ENCODE measurements at regions not wholly inside any gene's neighbourhood (a gene's known extent, or its start where the extent isn't known, plus 50 kb on each side); places are given as distances from the start of the nearest gene placed in this dataset.
A peak's percentile ranks its signal among the peaks of the same experiment; 100 is the strongest.

- H3K27me3 ChIP-seq (ENCODE audit: control insufficient read depth, insufficient read depth, low read length): no peaks in the 10 kb centered on the region
- WGBS (ENCODE audit: insufficient coverage, low lambda C conversion rate): no CpG with 5 or more reads among the region's 5 CpGs
- no peaks in the 10 kb centered on the region for H3K36me3 ChIP-seq (ENCODE audit: control insufficient read depth, insufficient read depth, low read length)
- H3K4me1 ChIP-seq (ENCODE audit: control insufficient read depth, insufficient read depth, low read length): peaks cover 4% of the 10 kb centered on the region
- DNase-seq: no peak
- no peaks in the 10 kb centered on the region for H3K9me3 ChIP-seq (ENCODE audit: control insufficient read depth, low read depth, low read length)
- H3K27ac ChIP-seq (ENCODE audit: low read length): no peak overlapping the region
- no peak overlapping the region for H3K4me3 ChIP-seq (ENCODE audit: low read length)
Measured at GRCh38 chr14:53603994-53604393, 352.6 kb downstream of the BMP4 start.

GRCh38 chr14:53601409-53601808 lies 355.2 kb downstream of the BMP4 start:
- Histone ChIP-seq H3K4me3 (ENCODE audit: low read length) (no peak overlapping the region), H3K27me3 (ENCODE audit: control insufficient read depth, insufficient read depth, low read length) (no peaks in the 10 kb centered on the region)
- WGBS (ENCODE audit: insufficient coverage, low lambda C conversion rate): 71% methylated on average over 1 of the region's 1 CpG

GRCh38 chr14:53599221-53599945 lies 357.2 kb downstream of the BMP4 start:
- no peaks in the 10 kb centered on the region for H3K27me3 ChIP-seq (ENCODE audit: control insufficient read depth, insufficient read depth, low read length)
- no peak overlapping the region for H3K27ac ChIP-seq (ENCODE audit: low read length)
- no peak for DNase-seq
- no peak overlapping the region for H3K4me3 ChIP-seq (ENCODE audit: low read length)
- H3K9me3 ChIP-seq (ENCODE audit: control insufficient read depth, low read depth, low read length): no peaks in the 10 kb centered on the region
- H3K36me3 ChIP-seq (ENCODE audit: control insufficient read depth, insufficient read depth, low read length): no peaks in the 10 kb centered on the region
- H3K4me1 ChIP-seq (ENCODE audit: control insufficient read depth, insufficient read depth, low read length): no peaks in the 10 kb centered on the region
- 61% methylated on average over 2 of the region's 6 CpGs for WGBS (ENCODE audit: insufficient coverage, low lambda C conversion rate)

More at GRCh38 chr14:53601409-53601808, 355.2 kb downstream of the BMP4 start:
- no peak overlapping the region for H3K27ac ChIP-seq (ENCODE audit: low read length)
- no peaks in the 10 kb centered on the region for H3K36me3 ChIP-seq (ENCODE audit: control insufficient read depth, insufficient read depth, low read length)
- no peak for DNase-seq
- no peaks in the 10 kb centered on the region for H3K9me3 ChIP-seq (ENCODE audit: control insufficient read depth, low read depth, low read length)
- no peaks in the 10 kb centered on the region for H3K4me1 ChIP-seq (ENCODE audit: control insufficient read depth, insufficient read depth, low read length)

- no peaks in the 10 kb centered on the region for H3K36me3 ChIP-seq (ENCODE audit: control insufficient read depth, insufficient read depth, low read length)
- H3K9me3 ChIP-seq (ENCODE audit: control insufficient read depth, low read depth, low read length): no peaks in the 10 kb centered on the region
- no peaks in the 10 kb centered on the region for H3K27me3 ChIP-seq (ENCODE audit: control insufficient read depth, insufficient read depth, low read length)
- DNase-seq: no peak
- H3K4me1 ChIP-seq (ENCODE audit: control insufficient read depth, insufficient read depth, low read length): no peaks in the 10 kb centered on the region
- H3K27ac ChIP-seq (ENCODE audit: low read length): no peak overlapping the region
- WGBS (ENCODE audit: insufficient coverage, low lambda C conversion rate): 80% methylated on average over 3 of the region's 7 CpGs
- no peak overlapping the region for H3K4me3 ChIP-seq (ENCODE audit: low read length)
Measured at GRCh38 chr14:53596853-53597525, 359.6 kb downstream of the BMP4 start.

- H3K36me3 ChIP-seq (ENCODE audit: control insufficient read depth, insufficient read depth, low read length): no peaks in the 10 kb centered on the region
- H3K4me3 ChIP-seq (ENCODE audit: low read length): no peak overlapping the region
- H3K27ac ChIP-seq (ENCODE audit: low read length): no peak overlapping the region
- no peaks in the 10 kb centered on the region for H3K4me1 ChIP-seq (ENCODE audit: control insufficient read depth, insufficient read depth, low read length)
- no peaks in the 10 kb centered on the region for H3K9me3 ChIP-seq (ENCODE audit: control insufficient read depth, low read depth, low read length)
- H3K27me3 ChIP-seq (ENCODE audit: control insufficient read depth, insufficient read depth, low read length): no peaks in the 10 kb centered on the region
- WGBS (ENCODE audit: insufficient coverage, low lambda C conversion rate): 82% methylated on average over 2 of the region's 3 CpGs
- no peak for DNase-seq
Measured at GRCh38 chr14:53591816-53592215, 364.8 kb downstream of the BMP4 start.

GRCh38 chr14:53581504-53581903 lies 375.1 kb downstream of the BMP4 start:
- no peaks in the 10 kb centered on the region for H3K27me3 ChIP-seq (ENCODE audit: control insufficient read depth, insufficient read depth, low read length)
- no peak overlapping the region for H3K27ac ChIP-seq (ENCODE audit: low read length)
- H3K36me3 ChIP-seq (ENCODE audit: control insufficient read depth, insufficient read depth, low read length): no peaks in the 10 kb centered on the region

GRCh38 chr14:53571641-53572328 lies 384.8 kb downstream of the BMP4 start:
- DNase-seq: peak in 1 of 2 donors; percentile 13
- Histone ChIP-seq H3K4me3 (ENCODE audit: low read length) (no peak overlapping the region), H3K27ac (ENCODE audit: low read length) (no peak overlapping the region), H3K27me3 (ENCODE audit: control insufficient read depth, insufficient read depth, low read length) (no peaks in the 10 kb centered on the region), H3K9me3 (ENCODE audit: control insufficient read depth, low read depth, low read length) (no peaks in the 10 kb centered on the region), H3K36me3 (ENCODE audit: control insufficient read depth, insufficient read depth, low read length) (no peaks in the 10 kb centered on the region), H3K4me1 (ENCODE audit: control insufficient read depth, insufficient read depth, low read length) (no peaks in the 10 kb centered on the region)
- WGBS (ENCODE audit: insufficient coverage, low lambda C conversion rate): 65% methylated on average over 2 of the region's 5 CpGs

More at GRCh38 chr14:53581504-53581903, 375.1 kb downstream of the BMP4 start:
- H3K4me3 ChIP-seq (ENCODE audit: low read length): no peak overlapping the region
- H3K4me1 ChIP-seq (ENCODE audit: control insufficient read depth, insufficient read depth, low read length): no peaks in the 10 kb centered on the region
- DNase-seq: no peak
- no CpG with 5 or more reads among the region's 1 CpG for WGBS (ENCODE audit: insufficient coverage, low lambda C conversion rate)
- H3K9me3 ChIP-seq (ENCODE audit: control insufficient read depth, low read depth, low read length): no peaks in the 10 kb centered on the region

GRCh38 chr14:53570411-53571387 lies 385.9 kb downstream of the BMP4 start:
- no peak overlapping the region for H3K4me3 ChIP-seq (ENCODE audit: low read length)
- H3K27ac ChIP-seq (ENCODE audit: low read length): no peak overlapping the region
- H3K36me3 ChIP-seq (ENCODE audit: control insufficient read depth, insufficient read depth, low read length): no peaks in the 10 kb centered on the region
- no peaks in the 10 kb centered on the region for H3K27me3 ChIP-seq (ENCODE audit: control insufficient read depth, insufficient read depth, low read length)
- DNase-seq: no peak
- H3K9me3 ChIP-seq (ENCODE audit: control insufficient read depth, low read depth, low read length): no peaks in the 10 kb centered on the region
- 93% methylated on average over 3 of the region's 9 CpGs for WGBS (ENCODE audit: insufficient coverage, low lambda C conversion rate)
- H3K4me1 ChIP-seq (ENCODE audit: control insufficient read depth, insufficient read depth, low read length): no peaks in the 10 kb centered on the region

GRCh38 chr14:53569446-53569845 lies 387.2 kb downstream of the BMP4 start:
- H3K27ac ChIP-seq (ENCODE audit: low read length): no peak overlapping the region
- WGBS (ENCODE audit: insufficient coverage, low lambda C conversion rate): no CpG with 5 or more reads among the region's 2 CpGs
- no peaks in the 10 kb centered on the region for H3K4me1 ChIP-seq (ENCODE audit: control insufficient read depth, insufficient read depth, low read length)
- H3K4me3 ChIP-seq (ENCODE audit: low read length): no peak overlapping the region
- no peak for DNase-seq
- no peaks in the 10 kb centered on the region for H3K9me3 ChIP-seq (ENCODE audit: control insufficient read depth, low read depth, low read length)
- H3K36me3 ChIP-seq (ENCODE audit: control insufficient read depth, insufficient read depth, low read length): no peaks in the 10 kb centered on the region
- H3K27me3 ChIP-seq (ENCODE audit: control insufficient read depth, insufficient read depth, low read length): no peaks in the 10 kb centered on the region
